Vagina (tissue), 2 donors: ENCODE measurements at regions not wholly inside any gene's neighbourhood (a gene's known extent, or its start where the extent isn't known, plus 50 kb on each side); places are given as distances from the start of the nearest gene placed in this dataset.

Experiments
- DNase-seq, 2 donors: peaks; one replicate each; pipeline ENCODE4 v3.0.0-alpha.2; 2017; ENCODE audit errors: extremely low spot score in 2 of 2
- H3K27ac ChIP-seq: fragments of 200-600 bp; sonication (generic); one replicate; pipeline ENCODE4 v1.5.1; 2019
- H3K27me3 ChIP-seq: fragments of 200-600 bp; sonication (generic); one replicate; pipeline ENCODE4 v1.5.1; 2019
- H3K36me3 ChIP-seq, 2 donors: fragments of 200-600 bp; sonication (generic); one replicate each; pipeline ENCODE4 v1.5.1; 2017 to 2019
- H3K4me1 ChIP-seq: fragments of 200-600 bp; sonication (generic); one replicate; pipeline ENCODE4 v1.5.1; 2019
- H3K4me3 ChIP-seq, 2 donors: fragments of 200-600 bp; sonication (generic); 1 replicate in 1 of 2; 2 replicates in 1 of 2; pipeline ENCODE4 v1.5.1; 2016 to 2019
- H3K9me3 ChIP-seq: fragments of 200-600 bp; sonication (generic); one replicate; pipeline ENCODE4 v1.5.1; 2019
- POLR2A ChIP-seq, 2 donors: fragments of 450-650 bp; IDR thresholded peaks; one replicate each; pipeline ENCODE4 v1.6.1; 2017; ENCODE audit warnings: antibody characterized with exemption in 2 of 2, mild to moderate bottlenecking in 2 of 2, moderate library complexity in 2 of 2
- POLR2AphosphoS5 ChIP-seq, 2 donors: sonication (generic); formaldehyde crosslinking; IDR thresholded peaks; one replicate each; pipeline ENCODE4 v1.9.0; 2017; ENCODE audit warnings: antibody characterized with exemption in 2 of 2, mild to moderate bottlenecking in 2 of 2, low read depth in 1 of 2; ENCODE audit not compliant: insufficient read depth in 1 of 2
- intact Hi-C: fragments of 100-400 bp; cut with DNase I; formaldehyde crosslinking; loops from one replicate; pipeline ENCODE4 v1.15.1; 2023
- TF ChIP-seq, protein P1 (sequence below), 3 experiments: fragments of 450-650 bp in 2 of 3; fragments of 200-600 bp in 1 of 3; sonication (generic) in 1 of 3; IDR thresholded peaks; one replicate each; pipeline ENCODE4 v1.5.1; 2017 to 2019; ENCODE audit warnings: antibody characterized with exemption in 3 of 3, mild to moderate bottlenecking in 2 of 3, moderate library complexity in 2 of 3

DNA sequence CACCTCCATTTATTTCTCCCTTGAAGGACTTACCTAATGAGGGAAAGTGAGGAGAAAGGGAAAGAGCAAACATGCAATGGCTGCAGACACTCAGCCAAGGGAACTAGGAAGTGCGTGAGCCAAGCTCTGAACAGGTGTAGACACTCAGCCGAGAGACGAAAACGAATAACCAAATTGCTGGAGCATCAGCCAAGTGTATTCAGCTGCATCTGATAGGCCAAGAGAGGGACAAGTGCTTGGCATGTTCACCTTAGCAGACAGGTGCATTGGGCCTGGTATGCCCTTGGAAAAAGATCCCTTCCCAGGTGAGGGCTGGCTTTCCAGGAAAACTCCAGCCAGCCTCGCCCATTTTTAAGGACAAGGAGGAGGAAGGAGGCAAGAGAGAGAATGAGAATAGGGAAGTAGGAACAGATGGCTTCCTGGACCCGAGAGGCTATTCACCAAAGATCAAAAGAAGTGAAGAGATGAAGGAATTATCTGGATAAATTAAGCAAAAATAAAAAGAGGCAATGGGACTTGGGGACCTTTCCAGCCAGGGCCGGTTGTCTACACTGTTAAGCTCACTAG lies 184.7 kb downstream of the TOMM20 start:
- intact Hi-C loops, result no loop called here
- H3K4me3 ChIP-seq, result no peak overlapping the region
- TF ChIP-seq, protein P1, sequence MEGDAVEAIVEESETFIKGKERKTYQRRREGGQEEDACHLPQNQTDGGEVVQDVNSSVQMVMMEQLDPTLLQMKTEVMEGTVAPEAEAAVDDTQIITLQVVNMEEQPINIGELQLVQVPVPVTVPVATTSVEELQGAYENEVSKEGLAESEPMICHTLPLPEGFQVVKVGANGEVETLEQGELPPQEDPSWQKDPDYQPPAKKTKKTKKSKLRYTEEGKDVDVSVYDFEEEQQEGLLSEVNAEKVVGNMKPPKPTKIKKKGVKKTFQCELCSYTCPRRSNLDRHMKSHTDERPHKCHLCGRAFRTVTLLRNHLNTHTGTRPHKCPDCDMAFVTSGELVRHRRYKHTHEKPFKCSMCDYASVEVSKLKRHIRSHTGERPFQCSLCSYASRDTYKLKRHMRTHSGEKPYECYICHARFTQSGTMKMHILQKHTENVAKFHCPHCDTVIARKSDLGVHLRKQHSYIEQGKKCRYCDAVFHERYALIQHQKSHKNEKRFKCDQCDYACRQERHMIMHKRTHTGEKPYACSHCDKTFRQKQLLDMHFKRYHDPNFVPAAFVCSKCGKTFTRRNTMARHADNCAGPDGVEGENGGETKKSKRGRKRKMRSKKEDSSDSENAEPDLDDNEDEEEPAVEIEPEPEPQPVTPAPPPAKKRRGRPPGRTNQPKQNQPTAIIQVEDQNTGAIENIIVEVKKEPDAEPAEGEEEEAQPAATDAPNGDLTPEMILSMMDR (IDR thresholded peaks at IDR 0.05), result no peak
- no peak for TF ChIP-seq POLR2A (IDR thresholded peaks at IDR 0.05)
- TF ChIP-seq POLR2AphosphoS5 (IDR thresholded peaks at IDR 0.05; ENCODE audit: insufficient read depth in 1 of 2, low read depth in 1 of 2), result no peak
- no peak overlapping the region for H3K27ac ChIP-seq
- no peak for DNase-seq
- H3K9me3 ChIP-seq, result no peaks in the 10 kb centered on the region
- H3K4me1 ChIP-seq, result no peaks in the 10 kb centered on the region
- H3K36me3 ChIP-seq, result no peaks in the 10 kb centered on the region
- no peaks in the 10 kb centered on the region for H3K27me3 ChIP-seq

DNA sequence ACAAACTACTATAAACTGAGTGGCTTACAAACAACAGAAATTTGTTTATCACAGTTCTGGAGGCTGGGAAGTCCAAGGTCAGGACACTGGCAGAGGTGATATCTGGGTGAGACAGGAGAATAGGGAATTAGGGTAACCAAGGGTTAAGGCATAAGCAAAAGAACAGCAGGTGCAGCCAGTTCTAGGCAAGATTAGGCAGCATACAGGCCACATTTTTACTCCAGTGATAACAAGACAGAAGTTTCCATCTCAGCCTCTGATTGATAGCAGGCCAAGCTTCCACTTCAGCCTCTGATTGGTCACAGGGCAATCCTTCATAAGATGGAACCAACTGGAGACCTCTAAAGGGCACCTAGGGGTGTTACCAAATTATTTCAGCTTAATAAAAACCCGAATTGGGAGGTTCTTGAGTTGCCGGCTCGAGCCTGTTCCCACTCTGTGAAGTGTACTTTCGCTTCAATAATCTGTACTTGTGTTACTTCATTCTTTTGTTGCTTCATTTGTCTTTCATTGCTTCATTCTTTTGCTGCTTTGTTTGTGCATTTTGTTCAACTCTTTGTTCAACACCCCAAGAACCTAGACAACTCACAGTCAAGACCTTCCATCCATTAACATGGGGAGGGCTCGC lies 185.6 kb downstream of the TOMM20 start:
- no peaks in the 10 kb centered on the region for H3K9me3 ChIP-seq
- H3K27me3 ChIP-seq, result no peaks in the 10 kb centered on the region
- H3K4me3 ChIP-seq, result no peak overlapping the region
- H3K4me1 ChIP-seq, result no peaks in the 10 kb centered on the region
- no peak for DNase-seq
- TF ChIP-seq POLR2AphosphoS5 (IDR thresholded peaks at IDR 0.05; ENCODE audit: insufficient read depth in 1 of 2, low read depth in 1 of 2) (no peak), POLR2A (IDR thresholded peaks at IDR 0.05) (no peak)
- TF ChIP-seq, protein P1 (IDR thresholded peaks at IDR 0.05), result no peak
- H3K27ac ChIP-seq, result no peak overlapping the region
- no peaks in the 10 kb centered on the region for H3K36me3 ChIP-seq
- intact Hi-C loops, result no loop called here

DNA sequence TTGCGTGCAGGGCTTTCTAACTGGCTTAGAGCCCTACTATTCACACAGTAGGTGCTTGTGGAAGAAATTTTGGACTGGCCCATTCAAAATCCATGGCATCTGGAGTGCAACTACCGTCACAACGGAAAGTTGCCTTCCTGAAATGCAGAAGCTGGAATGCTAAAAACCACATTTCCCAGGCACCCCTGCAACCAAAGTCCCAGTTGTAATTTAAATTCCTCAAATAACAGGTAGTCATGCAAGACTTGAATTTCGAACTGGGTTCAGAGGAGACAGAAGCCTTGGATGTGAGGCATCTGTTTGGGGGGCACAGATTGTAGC lies 186.7 kb downstream of the TOMM20 start:
- Histone ChIP-seq H3K4me1 (no peaks in the 10 kb centered on the region), H3K27me3 (no peaks in the 10 kb centered on the region), H3K36me3 (no peaks in the 10 kb centered on the region), H3K27ac (no peak overlapping the region), H3K9me3 (no peaks in the 10 kb centered on the region), H3K4me3 (no peak overlapping the region)
- TF ChIP-seq, protein P1 (IDR thresholded peaks at IDR 0.05), result no peak
- TF ChIP-seq POLR2AphosphoS5 (IDR thresholded peaks at IDR 0.05; ENCODE audit: insufficient read depth in 1 of 2, low read depth in 1 of 2), result no peak
- no peak for TF ChIP-seq POLR2A (IDR thresholded peaks at IDR 0.05)
- intact Hi-C loops, result no loop called here
- no peak for DNase-seq

DNA sequence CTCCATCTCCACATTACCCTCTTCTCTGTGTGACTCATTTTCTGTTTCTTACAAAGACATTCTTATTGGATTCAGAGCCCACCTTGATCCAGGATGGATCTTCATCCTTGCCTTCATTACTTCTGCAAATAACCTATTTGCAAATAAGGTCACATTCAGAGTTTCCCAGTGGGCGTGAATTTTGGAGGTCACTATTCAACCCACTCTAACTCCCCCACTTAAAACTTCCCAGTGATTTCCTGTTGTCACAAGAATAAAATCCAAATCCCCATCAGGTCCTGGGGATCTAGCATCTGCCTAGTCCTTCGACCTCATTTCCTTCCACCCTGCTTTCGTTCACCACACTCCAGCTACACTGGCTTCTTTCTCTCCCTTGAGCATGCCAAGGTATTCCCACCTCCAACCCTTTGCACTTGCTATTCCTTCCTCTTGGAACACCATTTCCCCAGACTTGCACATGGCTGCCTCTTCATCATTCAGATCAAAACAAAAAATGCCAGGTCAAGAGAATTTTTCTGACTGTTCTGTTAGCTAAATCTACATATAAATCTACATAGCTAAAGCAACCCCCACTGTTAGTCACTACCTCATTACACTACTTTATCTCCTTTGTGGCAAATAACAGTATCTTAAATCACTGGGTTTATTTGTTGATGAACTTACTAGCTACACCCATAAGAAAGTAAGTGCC lies 187.2 kb downstream of the TOMM20 start:
- DNase-seq, result no peak
- no peaks in the 10 kb centered on the region for H3K27me3 ChIP-seq
- no peak overlapping the region for H3K4me3 ChIP-seq
- H3K4me1 ChIP-seq, result no peaks in the 10 kb centered on the region
- intact Hi-C loops, result no loop called here
- no peaks in the 10 kb centered on the region for H3K36me3 ChIP-seq
- no peaks in the 10 kb centered on the region for H3K9me3 ChIP-seq
- no peak overlapping the region for H3K27ac ChIP-seq
- TF ChIP-seq, protein P1 (IDR thresholded peaks at IDR 0.05), result no peak
- TF ChIP-seq POLR2AphosphoS5 (IDR thresholded peaks at IDR 0.05; ENCODE audit: insufficient read depth in 1 of 2, low read depth in 1 of 2) (no peak), POLR2A (IDR thresholded peaks at IDR 0.05) (no peak)

DNA sequence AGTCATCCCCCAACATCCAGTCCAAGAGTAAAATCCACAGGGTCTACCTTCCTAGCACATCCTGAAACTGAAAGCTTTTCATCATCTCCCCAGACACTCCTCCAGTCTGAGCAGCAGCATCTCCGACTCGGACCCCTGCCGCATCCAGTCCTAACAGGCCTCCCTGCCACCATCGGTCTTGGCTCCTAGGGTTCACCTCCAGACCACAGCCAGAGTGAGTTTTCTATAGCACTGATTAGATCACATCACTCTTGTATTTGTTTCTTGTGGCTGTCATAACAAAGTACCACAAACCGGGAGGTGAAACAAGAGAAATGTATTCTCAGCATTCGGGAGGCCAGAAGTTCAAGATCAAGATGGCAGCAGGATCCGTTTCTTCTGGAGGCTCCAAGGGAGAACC lies 187.8 kb downstream of the TOMM20 start:
- Histone ChIP-seq H3K27ac (no peak overlapping the region), H3K27me3 (no peaks in the 10 kb centered on the region), H3K4me3 (no peak overlapping the region), H3K9me3 (no peaks in the 10 kb centered on the region), H3K36me3 (no peaks in the 10 kb centered on the region), H3K4me1 (no peaks in the 10 kb centered on the region)
- no peak for TF ChIP-seq POLR2A (IDR thresholded peaks at IDR 0.05)
- TF ChIP-seq, protein P1 (IDR thresholded peaks at IDR 0.05), result no peak
- no peak for TF ChIP-seq POLR2AphosphoS5 (IDR thresholded peaks at IDR 0.05; ENCODE audit: insufficient read depth in 1 of 2, low read depth in 1 of 2)
- intact Hi-C loops, result no loop called here
- DNase-seq, result no peak
